ENCODE measurements at regions not wholly inside any gene's neighbourhood (a gene's known extent, or its start where the extent isn't known, plus 50 kb on each side); places are given as distances from the start of the nearest gene placed in this dataset.

- TF ChIP-seq, protein P1, sequence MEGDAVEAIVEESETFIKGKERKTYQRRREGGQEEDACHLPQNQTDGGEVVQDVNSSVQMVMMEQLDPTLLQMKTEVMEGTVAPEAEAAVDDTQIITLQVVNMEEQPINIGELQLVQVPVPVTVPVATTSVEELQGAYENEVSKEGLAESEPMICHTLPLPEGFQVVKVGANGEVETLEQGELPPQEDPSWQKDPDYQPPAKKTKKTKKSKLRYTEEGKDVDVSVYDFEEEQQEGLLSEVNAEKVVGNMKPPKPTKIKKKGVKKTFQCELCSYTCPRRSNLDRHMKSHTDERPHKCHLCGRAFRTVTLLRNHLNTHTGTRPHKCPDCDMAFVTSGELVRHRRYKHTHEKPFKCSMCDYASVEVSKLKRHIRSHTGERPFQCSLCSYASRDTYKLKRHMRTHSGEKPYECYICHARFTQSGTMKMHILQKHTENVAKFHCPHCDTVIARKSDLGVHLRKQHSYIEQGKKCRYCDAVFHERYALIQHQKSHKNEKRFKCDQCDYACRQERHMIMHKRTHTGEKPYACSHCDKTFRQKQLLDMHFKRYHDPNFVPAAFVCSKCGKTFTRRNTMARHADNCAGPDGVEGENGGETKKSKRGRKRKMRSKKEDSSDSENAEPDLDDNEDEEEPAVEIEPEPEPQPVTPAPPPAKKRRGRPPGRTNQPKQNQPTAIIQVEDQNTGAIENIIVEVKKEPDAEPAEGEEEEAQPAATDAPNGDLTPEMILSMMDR (conservative IDR thresholded peaks at IDR 0.05; ENCODE audit: low read length): no peak
- TF ChIP-seq EZH2phosphoT487 (IDR thresholded peaks at IDR 0.05; ENCODE audit: borderline replicate concordance): no peak
Observed at GRCh38 chr12:66753810-66754209, 74.9 kb upstream of the GRIP1 start.

Data from Loucy (cell line).